PC-3 (cell line): ENCODE measurements at regions not wholly inside any gene's neighbourhood (a gene's known extent, or its start where the extent isn't known, plus 50 kb on each side); places are given as distances from the start of the nearest gene placed in this dataset.

Experiments used
- ATAC-seq: fragments of 200-7000 bp; cut with Tn5 transposase; 2 replicates; pipeline ENCODE4 v1.9.1; 2020; ENCODE audit warnings: mild to moderate bottlenecking, moderate library complexity
- BruUV-seq: library from RNA; stranded (reverse); fragments of 400-500 nt; replicated peaks from 2 replicates; lab custom pipeline; 2021; lab: Mats Ljungman, UMichigan
- CTCF ChIA-PET: fragments of 300-600 bp; sonication (Branson Sonifier 250); formaldehyde crosslinking; loops from one replicate; lab custom pipeline; 2022; ENCODE audit warnings: antibody characterized with exemption; lab: Charles Lee
- POLR2A ChIA-PET: fragments of 300-600 bp; sonication (Branson Sonifier 250); formaldehyde crosslinking; loops from one replicate; lab custom pipeline; 2022; ENCODE audit warnings: antibody characterized with exemption; ENCODE audit not compliant: unreplicated experiment; lab: Charles Lee
- DNase-seq: peaks from one replicate; pipeline ENCODE4 v3.0.0-alpha.2; 2015
- H2AFZ ChIP-seq: fragments of 300-600 bp; sonication (generic); 2 replicates; pipeline ENCODE4 v1.6.0; 2016; ENCODE audit warnings: antibody characterized with exemption, low read length
- H3F3A ChIP-seq: fragments of 300-600 bp; sonication (generic); one replicate; pipeline ENCODE4 v1.6.0; 2017; ENCODE audit warnings: antibody characterized with exemption, low read length, control low read depth, mild to moderate bottlenecking; ENCODE audit not compliant: unreplicated experiment
- H3K27ac ChIP-seq: fragments of 300-600 bp; sonication (generic); 2 replicates; pipeline ENCODE4 v1.5.1; 2016; ENCODE audit warnings: mild to moderate bottlenecking, low read length
- H3K27me3 ChIP-seq: fragments of 300-600 bp; sonication (generic); 2 replicates; pipeline ENCODE4 v1.6.1; 2016; ENCODE audit warnings: low read length, mixed read lengths
- H3K36me3 ChIP-seq: fragments of 300-600 bp; sonication (generic); 2 replicates; pipeline ENCODE4 v1.6.1; 2016; ENCODE audit warnings: low read depth, mixed run types, low read length, mixed read lengths
- H3K4me1 ChIP-seq: fragments of 300-600 bp; sonication (generic); 2 replicates; pipeline ENCODE4 v1.5.1; 2016; ENCODE audit warnings: low read length; ENCODE audit not compliant: insufficient read depth
- H3K4me2 ChIP-seq: fragments of 300-600 bp; sonication (generic); 2 replicates; pipeline ENCODE4 v1.6.0; 2016; ENCODE audit warnings: low read length
- H3K4me3 ChIP-seq: fragments of 300-600 bp; sonication (generic); 2 replicates; pipeline ENCODE4 v1.5.1; 2016; ENCODE audit warnings: mild to moderate bottlenecking, low read length, mixed read lengths
- H3K79me2 ChIP-seq: fragments of 300-600 bp; sonication (generic); 2 replicates; pipeline ENCODE4 v1.6.1; 2017; ENCODE audit warnings: low read length, mixed read lengths
- H3K9ac ChIP-seq: fragments of 300-600 bp; sonication (generic); 2 replicates; pipeline ENCODE4 v1.6.0; 2016; ENCODE audit warnings: mild to moderate bottlenecking, low read length
- H3K9me2 ChIP-seq: fragments of 300-600 bp; sonication (generic); replicated peaks from 2 replicates; pipeline ENCODE4 v1.6.1; 2016; ENCODE audit warnings: mixed run types, low read length, mixed read lengths
- H3K9me3 ChIP-seq: fragments of 300-600 bp; sonication (generic); 2 replicates; pipeline ENCODE4 v1.6.1; 2016; ENCODE audit warnings: low read length, mixed read lengths
- H4K20me1 ChIP-seq: fragments of 300-600 bp; sonication (generic); 2 replicates; pipeline ENCODE4 v1.6.1; 2016; ENCODE audit warnings: low read length, mixed read lengths
- EZH2 ChIP-seq: fragments of 300-600 bp; sonication (generic); IDR thresholded peaks from one replicate; pipeline ENCODE4 v1.6.1; 2017; ENCODE audit warnings: antibody characterized with exemption, mild to moderate bottlenecking, low read length; ENCODE audit not compliant: unreplicated experiment
- EZH2phosphoT487 ChIP-seq: fragments of 300-600 bp; sonication (generic); IDR thresholded peaks from 2 replicates; pipeline ENCODE4 v1.6.1; 2018; ENCODE audit warnings: mild to moderate bottlenecking, antibody characterized with exemption, low read length, borderline replicate concordance
- intact Hi-C: fragments of 100-400 bp; cut with micrococcal nuclease; formaldehyde crosslinking; loops from 2 replicates; pipeline ENCODE4 v1.9.0; 2023
- TF ChIP-seq, protein P1 (sequence below): fragments of 300-600 bp; sonication (generic); conservative IDR thresholded peaks from 2 replicates; pipeline ENCODE4 v1.5.1; 2017; ENCODE audit warnings: antibody characterized with exemption, low read depth, mild to moderate bottlenecking, low read length

DNA sequence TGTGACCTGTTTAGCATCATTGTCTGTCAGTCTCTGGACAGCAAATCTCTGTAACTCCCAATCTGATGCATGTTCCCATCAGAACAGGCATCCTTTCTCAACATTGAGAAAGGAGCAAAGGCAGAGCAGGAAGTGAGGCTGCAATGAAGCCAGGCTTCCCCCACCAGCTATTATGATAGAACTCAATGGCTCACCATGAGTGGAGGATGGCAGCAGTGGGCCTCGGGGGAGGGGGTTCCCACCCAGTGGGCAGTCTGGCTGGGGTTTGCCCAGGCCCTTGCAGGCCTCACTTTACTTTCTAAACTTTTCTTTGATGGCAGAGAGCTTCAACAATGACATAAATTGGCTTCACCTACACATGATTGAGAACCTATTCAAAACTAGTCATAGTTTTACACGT is 240.6 kb upstream of the CXCR4 start:
- H3K9me3 ChIP-seq = no peaks in the 10 kb centered on the region
- ATAC-seq (no peak), DNase-seq (no peak)
- H2AFZ ChIP-seq = no peak overlapping the region
- H3K9ac ChIP-seq = no peak overlapping the region
- no peaks in the 10 kb centered on the region for H3F3A ChIP-seq
- no peaks in the 10 kb centered on the region for H4K20me1 ChIP-seq
- no peaks in the 10 kb centered on the region for H3K4me1 ChIP-seq
- H3K9me2 ChIP-seq = no peaks in the 10 kb centered on the region
- POLR2A ChIA-PET = no interaction called here
- CTCF ChIA-PET = no interaction called here
- H3K36me3 ChIP-seq = no peaks in the 10 kb centered on the region
- H3K27me3 ChIP-seq = peaks cover 24% of the 10 kb centered on the region
- no peak overlapping the region for H3K4me3 ChIP-seq
- BruUV-seq = no TSS peak
- TF ChIP-seq, protein P1, sequence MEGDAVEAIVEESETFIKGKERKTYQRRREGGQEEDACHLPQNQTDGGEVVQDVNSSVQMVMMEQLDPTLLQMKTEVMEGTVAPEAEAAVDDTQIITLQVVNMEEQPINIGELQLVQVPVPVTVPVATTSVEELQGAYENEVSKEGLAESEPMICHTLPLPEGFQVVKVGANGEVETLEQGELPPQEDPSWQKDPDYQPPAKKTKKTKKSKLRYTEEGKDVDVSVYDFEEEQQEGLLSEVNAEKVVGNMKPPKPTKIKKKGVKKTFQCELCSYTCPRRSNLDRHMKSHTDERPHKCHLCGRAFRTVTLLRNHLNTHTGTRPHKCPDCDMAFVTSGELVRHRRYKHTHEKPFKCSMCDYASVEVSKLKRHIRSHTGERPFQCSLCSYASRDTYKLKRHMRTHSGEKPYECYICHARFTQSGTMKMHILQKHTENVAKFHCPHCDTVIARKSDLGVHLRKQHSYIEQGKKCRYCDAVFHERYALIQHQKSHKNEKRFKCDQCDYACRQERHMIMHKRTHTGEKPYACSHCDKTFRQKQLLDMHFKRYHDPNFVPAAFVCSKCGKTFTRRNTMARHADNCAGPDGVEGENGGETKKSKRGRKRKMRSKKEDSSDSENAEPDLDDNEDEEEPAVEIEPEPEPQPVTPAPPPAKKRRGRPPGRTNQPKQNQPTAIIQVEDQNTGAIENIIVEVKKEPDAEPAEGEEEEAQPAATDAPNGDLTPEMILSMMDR = no peak
- no peak for TF ChIP-seq EZH2phosphoT487
- no peak for TF ChIP-seq EZH2
- no peaks in the 10 kb centered on the region for H3K79me2 ChIP-seq
- intact Hi-C loops = no loop called here
- no peak overlapping the region for H3K4me2 ChIP-seq
- no peak overlapping the region for H3K27ac ChIP-seq

DNA sequence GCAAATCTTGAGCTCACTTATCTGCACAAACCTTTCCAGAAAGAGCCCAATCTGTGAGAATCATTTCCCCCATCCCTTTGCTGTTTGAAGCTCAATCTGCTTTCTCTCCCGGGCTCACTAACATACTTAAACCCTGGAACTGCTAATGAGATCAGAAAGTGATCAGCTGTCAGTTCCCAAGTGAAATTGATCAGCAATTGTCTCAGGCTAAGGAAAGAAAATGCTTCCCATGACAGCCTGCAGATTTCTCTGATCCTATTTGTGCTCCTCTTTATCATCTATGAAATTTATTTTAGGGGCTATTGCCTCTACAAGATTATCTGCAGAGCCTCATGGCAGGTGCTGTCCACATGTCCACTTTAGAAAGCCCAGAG is 239.0 kb upstream of the CXCR4 start:
- Histone ChIP-seq H3K27me3 (peaks cover 20% of the 10 kb centered on the region; the same call in 1 of the 2 replicates), H4K20me1 (no peaks in the 10 kb centered on the region), H3K27ac (no peak overlapping the region), H3F3A (no peaks in the 10 kb centered on the region), H3K9ac (no peak overlapping the region), H3K4me3 (no peak overlapping the region), H3K4me2 (no peak overlapping the region), H2AFZ (no peak overlapping the region), H3K9me2 (no peaks in the 10 kb centered on the region), H3K36me3 (no peaks in the 10 kb centered on the region), H3K9me3 (no peaks in the 10 kb centered on the region), H3K79me2 (no peaks in the 10 kb centered on the region), H3K4me1 (no peaks in the 10 kb centered on the region)
- TF ChIP-seq, protein P1 = no peak
- TF ChIP-seq EZH2phosphoT487 = no peak
- TF ChIP-seq EZH2 = no peak
- ChIA-PET POLR2A (no interaction called here), CTCF (no interaction called here)
- no TSS peak for BruUV-seq
- DNase-seq (no peak), ATAC-seq (no peak)
- intact Hi-C loops = no loop called here

DNA sequence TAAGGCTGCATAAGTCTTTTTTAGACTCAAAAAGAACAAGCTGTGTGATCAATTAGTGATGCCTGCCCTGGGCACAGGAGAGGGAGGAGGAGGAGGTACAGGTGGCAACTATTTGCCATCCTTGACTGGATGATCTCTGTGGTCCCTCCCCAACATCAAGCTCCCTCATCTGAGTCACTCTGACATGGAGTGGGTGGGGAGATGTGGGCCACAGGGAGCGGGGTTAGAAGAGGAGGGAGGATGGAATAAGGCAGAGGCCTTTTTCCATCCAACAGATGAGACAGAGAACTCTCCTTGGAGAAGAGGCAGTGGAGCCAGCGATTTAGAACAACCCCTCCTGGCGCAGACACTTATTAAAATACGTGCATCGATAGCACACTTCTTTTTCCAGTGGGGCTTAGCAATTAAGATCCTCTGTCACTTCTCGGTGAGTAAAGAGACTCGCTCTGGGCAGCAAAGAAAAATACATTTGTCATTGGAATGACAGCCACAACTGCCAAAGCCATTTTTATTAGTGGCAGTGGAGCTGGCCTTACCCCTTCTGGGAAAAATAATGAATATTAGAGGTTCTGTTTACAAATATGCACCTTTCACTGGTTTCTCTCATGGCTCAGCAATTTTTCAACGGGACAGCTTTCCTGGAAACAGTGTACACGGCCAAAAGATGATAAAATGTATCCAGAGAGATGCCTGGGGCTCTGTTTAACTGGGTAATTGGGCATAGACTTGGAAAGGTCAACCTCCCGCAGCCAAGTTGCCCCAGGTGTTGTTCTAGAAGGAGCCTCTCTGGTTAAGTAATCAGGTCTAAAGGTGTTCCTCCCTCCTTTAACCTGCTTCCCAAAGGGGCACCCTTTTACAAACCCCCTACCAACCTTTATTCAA is 238.4 kb upstream of the CXCR4 start:
- H3K4me3 ChIP-seq = no peak overlapping the region
- H2AFZ ChIP-seq = no peak overlapping the region
- H3K4me2 ChIP-seq = no peak overlapping the region
- no peak overlapping the region for H3K9ac ChIP-seq
- H3K79me2 ChIP-seq = no peaks in the 10 kb centered on the region
- TF ChIP-seq, protein P1 = no peak
- TF ChIP-seq EZH2phosphoT487 = no peak
- no peak for TF ChIP-seq EZH2
- no peaks in the 10 kb centered on the region for H3F3A ChIP-seq
- no peaks in the 10 kb centered on the region for H3K9me2 ChIP-seq
- H4K20me1 ChIP-seq = no peaks in the 10 kb centered on the region
- H3K27me3 ChIP-seq = peaks cover 23% of the 10 kb centered on the region
- H3K36me3 ChIP-seq = no peaks in the 10 kb centered on the region
- ChIA-PET CTCF (no interaction called here), POLR2A (no interaction called here)
- no peak for DNase-seq
- BruUV-seq = no TSS peak
- H3K4me1 ChIP-seq = no peaks in the 10 kb centered on the region
- intact Hi-C loops = no loop called here
- no peaks in the 10 kb centered on the region for H3K9me3 ChIP-seq
- no peak for ATAC-seq
- H3K27ac ChIP-seq = no peak overlapping the region
